Stomach (tissue), 4 donors: ENCODE measurements at regions not wholly inside any gene's neighbourhood (a gene's known extent, or its start where the extent isn't known, plus 50 kb on each side); places are given as distances from the start of the nearest gene placed in this dataset.

Source experiments
- CTCF ChIP-seq, 7 experiments: fragments of 450-650 bp in 4 of 7; fragments of 200-600 bp in 3 of 7; sonication (generic) in 3 of 7; IDR thresholded peaks; one replicate each; pipeline ENCODE4 v1.5.1; 2016 to 2019; ENCODE audit warnings: antibody characterized with exemption in 7 of 7, control low read depth in 2 of 7, mild to moderate bottlenecking in 1 of 7
- EP300 ChIP-seq: sonication (generic); formaldehyde crosslinking; IDR thresholded peaks from one replicate; pipeline ENCODE4 v1.6.1; 2017; ENCODE audit warnings: antibody characterized with exemption
- POLR2A ChIP-seq, 4 donors: fragments of 450-650 bp; IDR thresholded peaks; one replicate each; pipeline ENCODE4 v1.6.1; 2016; ENCODE audit warnings: antibody characterized with exemption in 4 of 4, control low read depth in 2 of 4, mild to moderate bottlenecking in 1 of 4, moderate library complexity in 1 of 4

GRCh38 chr12:80988986-80989385, 51.3 kb upstream of the LIN7A start:
- TF ChIP-seq CTCF (IDR thresholded peaks at IDR 0.05) (no peak), POLR2A (IDR thresholded peaks at IDR 0.05) (no peak), EP300 (no peak)
